GM12892 (cell line): ENCODE measurements at regions not wholly inside any gene's neighbourhood (a gene's known extent, or its start where the extent isn't known, plus 50 kb on each side); places are given as distances from the start of the nearest gene placed in this dataset.

Source experiments
- POLR2AphosphoS5 ChIP-seq: IDR thresholded peaks from 2 replicates; pipeline ENCODE4 v1.6.1; 2011; ENCODE audit warnings: low read depth, low read length, control low read depth
- TAF1 ChIP-seq: IDR thresholded peaks from 2 replicates; pipeline ENCODE4 v1.6.1; 2011; ENCODE audit warnings: low read depth, mild to moderate bottlenecking, control low read depth, low read length, borderline replicate concordance

- TF ChIP-seq POLR2AphosphoS5 (no peak), TAF1 (no peak)
These were observed 96.8 kb upstream of the PCBD1 start for GRCh38 chr10:70984986-70985722.
